OCI-LY1 (cell line): ENCODE measurements at regions not wholly inside any gene's neighbourhood (a gene's known extent, or its start where the extent isn't known, plus 50 kb on each side); places are given as distances from the start of the nearest gene placed in this dataset.
"Not testable (repeated sequence)": the region's sequence is repeated elsewhere in the genome, so short reads cannot be mapped to it uniquely, and the experiment has no call there.

ENCODE experiments used
- H2AFZ ChIP-seq: fragments of 200-600 bp; sonication (generic), shearing (Covaris generic); 2 replicates; pipeline ENCODE4 v1.6.0; 2014; ENCODE audit warnings: antibody characterized with exemption, mild to moderate bottlenecking, low read length
- H3F3A ChIP-seq: fragments of 200-600 bp; sonication (generic), shearing (Covaris generic); 2 replicates; pipeline ENCODE4 v1.6.0; 2014; ENCODE audit warnings: mild to moderate bottlenecking, antibody characterized with exemption, low read length, moderate library complexity; ENCODE audit not compliant: insufficient read depth
- H3K27ac ChIP-seq: fragments of 200-600 bp; sonication (generic); 2 replicates; pipeline ENCODE4 v1.5.1; 2014; ENCODE audit warnings: low read length, mixed run types, mild to moderate bottlenecking, low read depth; ENCODE audit not compliant: poor library complexity, severe bottlenecking
- H3K27me3 ChIP-seq: fragments of 200-600 bp; sonication (generic); 2 replicates; pipeline ENCODE4 v1.6.0; 2014; ENCODE audit warnings: antibody characterized with exemption, mild to moderate bottlenecking, low read length, moderate library complexity; ENCODE audit not compliant: insufficient read depth
- H3K36me3 ChIP-seq: fragments of 200-600 bp; sonication (generic); 2 replicates; pipeline ENCODE4 v1.6.1; 2014; ENCODE audit warnings: mild to moderate bottlenecking, antibody characterized with exemption, low read length, moderate library complexity, mixed read lengths; ENCODE audit not compliant: insufficient read depth
- H3K4me1 ChIP-seq: fragments of 200-600 bp; sonication (generic); 2 replicates; pipeline ENCODE4 v1.5.1; 2014; ENCODE audit warnings: mild to moderate bottlenecking, low read length, moderate library complexity; ENCODE audit not compliant: insufficient read depth, severe bottlenecking
- H3K4me2 ChIP-seq: fragments of 200-600 bp; sonication (generic), shearing (Covaris generic); 2 replicates; pipeline ENCODE4 v1.6.1; 2014; ENCODE audit warnings: low read length
- H3K4me3 ChIP-seq: fragments of 200-600 bp; sonication (generic); 2 replicates; pipeline ENCODE4 v1.5.1; 2014; ENCODE audit warnings: low read length, low read depth, mild to moderate bottlenecking, mixed read lengths; ENCODE audit not compliant: poor library complexity, severe bottlenecking
- H3K79me2 ChIP-seq: fragments of 200-600 bp; shearing (Covaris generic); 2 replicates; pipeline ENCODE4 v1.6.1; 2016; ENCODE audit warnings: mixed run types, low read length, mixed read lengths; ENCODE audit not compliant: insufficient read depth
- H3K9ac ChIP-seq: fragments of 200-600 bp; sonication (generic), shearing (Covaris generic); 2 replicates; pipeline ENCODE4 v1.6.1; 2014; ENCODE audit warnings: mild to moderate bottlenecking, low read length, mixed read lengths
- H3K9me2 ChIP-seq: fragments of 200-600 bp; sonication (generic), shearing (Covaris generic); 2 replicates; pipeline ENCODE4 v1.6.1; 2014; ENCODE audit warnings: low read depth, mild to moderate bottlenecking, low read length, mixed read lengths
- H3K9me3 ChIP-seq: fragments of 200-600 bp; shearing (Covaris generic); 2 replicates; pipeline ENCODE4 v1.6.1; 2014; ENCODE audit warnings: low read length, mixed read lengths
- H4K20me1 ChIP-seq: fragments of 200-600 bp; sonication (generic), shearing (Covaris generic); 2 replicates; pipeline ENCODE4 v1.6.0; 2016; ENCODE audit warnings: mild to moderate bottlenecking, low read length; ENCODE audit not compliant: insufficient read depth
- EZH2 ChIP-seq: fragments of 200-600 bp; sonication (generic), shearing (Covaris generic); IDR thresholded peaks from 2 replicates; pipeline ENCODE4 v1.8.0; 2017; ENCODE audit warnings: borderline replicate concordance, mixed run types, mild to moderate bottlenecking, antibody characterized with exemption, low read length, moderate library complexity, mixed read lengths
- TF ChIP-seq, protein P1 (sequence below): fragments of 200-600 bp; sonication (generic), shearing (Covaris generic); IDR thresholded peaks from 2 replicates; pipeline ENCODE4 v1.5.1; 2017; ENCODE audit warnings: mild to moderate bottlenecking, antibody characterized with exemption, low read length, moderate library complexity, mixed read lengths

DNA sequence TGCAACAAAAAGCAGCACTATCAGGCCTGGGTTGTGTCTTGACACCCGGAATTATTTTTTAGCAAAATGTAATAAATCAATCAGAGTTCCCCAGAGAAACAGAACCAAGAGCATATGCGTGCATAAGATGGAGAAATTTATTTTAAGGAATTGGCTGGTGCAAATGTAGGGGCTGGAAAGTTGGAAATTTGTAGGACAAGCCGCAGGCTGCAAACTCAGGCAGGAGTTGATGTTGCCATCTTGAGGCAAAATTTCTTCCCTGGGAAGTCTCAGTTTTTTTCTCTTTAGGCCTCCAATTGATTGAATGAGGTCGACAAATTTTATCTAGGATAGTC is 158.9 kb upstream of the FAM20A start:
- Histone ChIP-seq H3K27me3 (no peaks in the 10 kb centered on the region), H3K9me3 (no peaks in the 10 kb centered on the region), H3K4me1 (no peaks in the 10 kb centered on the region), H3K9ac (no peak overlapping the region), H3K79me2 (no peaks in the 10 kb centered on the region), H3F3A (no peaks in the 10 kb centered on the region), H3K9me2 (no peaks in the 10 kb centered on the region), H4K20me1 (no peaks in the 10 kb centered on the region), H3K36me3 (no peaks in the 10 kb centered on the region), H3K27ac (no peak overlapping the region), H3K4me2 (0 out of 2 replicates have a peak overlapping the region, but pooled peaks have one; percentile 15), H2AFZ (no peak overlapping the region), H3K4me3 (no peak overlapping the region)
- TF ChIP-seq EZH2 = no peak

GRCh38 chr17:68759343-68760140 is 158.4 kb upstream of the FAM20A start:
- Histone ChIP-seq H4K20me1 (no peaks in the 10 kb centered on the region), H3K4me3 (no peak overlapping the region), H3K27ac (no peak overlapping the region), H3K27me3 (no peaks in the 10 kb centered on the region; the same call in 1 of the 2 replicates), H3K4me1 (no peaks in the 10 kb centered on the region), H3K36me3 (no peaks in the 10 kb centered on the region; the same call in 1 of the 2 replicates), H3K9ac (no peak overlapping the region), H3K4me2 (0 out of 2 replicates have a peak overlapping the region, but pooled peaks have one; percentile 15), H3K9me2 (no peaks in the 10 kb centered on the region), H3K79me2 (no peaks in the 10 kb centered on the region), H3F3A (no peaks in the 10 kb centered on the region), H2AFZ (no peak overlapping the region), H3K9me3 (no peaks in the 10 kb centered on the region)
- TF ChIP-seq, protein P1, sequence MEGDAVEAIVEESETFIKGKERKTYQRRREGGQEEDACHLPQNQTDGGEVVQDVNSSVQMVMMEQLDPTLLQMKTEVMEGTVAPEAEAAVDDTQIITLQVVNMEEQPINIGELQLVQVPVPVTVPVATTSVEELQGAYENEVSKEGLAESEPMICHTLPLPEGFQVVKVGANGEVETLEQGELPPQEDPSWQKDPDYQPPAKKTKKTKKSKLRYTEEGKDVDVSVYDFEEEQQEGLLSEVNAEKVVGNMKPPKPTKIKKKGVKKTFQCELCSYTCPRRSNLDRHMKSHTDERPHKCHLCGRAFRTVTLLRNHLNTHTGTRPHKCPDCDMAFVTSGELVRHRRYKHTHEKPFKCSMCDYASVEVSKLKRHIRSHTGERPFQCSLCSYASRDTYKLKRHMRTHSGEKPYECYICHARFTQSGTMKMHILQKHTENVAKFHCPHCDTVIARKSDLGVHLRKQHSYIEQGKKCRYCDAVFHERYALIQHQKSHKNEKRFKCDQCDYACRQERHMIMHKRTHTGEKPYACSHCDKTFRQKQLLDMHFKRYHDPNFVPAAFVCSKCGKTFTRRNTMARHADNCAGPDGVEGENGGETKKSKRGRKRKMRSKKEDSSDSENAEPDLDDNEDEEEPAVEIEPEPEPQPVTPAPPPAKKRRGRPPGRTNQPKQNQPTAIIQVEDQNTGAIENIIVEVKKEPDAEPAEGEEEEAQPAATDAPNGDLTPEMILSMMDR = peak; percentile 75
- TF ChIP-seq EZH2 = no peak

- H3F3A ChIP-seq = no peaks in the 10 kb centered on the region
- TF ChIP-seq EZH2 = no peak
- TF ChIP-seq, protein P1 = no peak
- no peaks in the 10 kb centered on the region for H3K9me3 ChIP-seq
- H3K4me3 ChIP-seq = no peak overlapping the region
- H3K79me2 ChIP-seq = no peaks in the 10 kb centered on the region
- no peak overlapping the region for H2AFZ ChIP-seq
- H3K4me1 ChIP-seq = no peaks in the 10 kb centered on the region
- H3K36me3 ChIP-seq = no peaks in the 10 kb centered on the region; the same call in 1 of the 2 replicates
- no peaks in the 10 kb centered on the region for H3K9me2 ChIP-seq
- no peaks in the 10 kb centered on the region; the same call in 1 of the 2 replicates for H3K27me3 ChIP-seq
- H3K9ac ChIP-seq = no peak overlapping the region
- no peak overlapping the region for H3K4me2 ChIP-seq
- H4K20me1 ChIP-seq = no peaks in the 10 kb centered on the region
- H3K27ac ChIP-seq = no peak overlapping the region
These were observed 157.8 kb upstream of the FAM20A start for GRCh38 chr17:68759002-68759342.

DNA sequence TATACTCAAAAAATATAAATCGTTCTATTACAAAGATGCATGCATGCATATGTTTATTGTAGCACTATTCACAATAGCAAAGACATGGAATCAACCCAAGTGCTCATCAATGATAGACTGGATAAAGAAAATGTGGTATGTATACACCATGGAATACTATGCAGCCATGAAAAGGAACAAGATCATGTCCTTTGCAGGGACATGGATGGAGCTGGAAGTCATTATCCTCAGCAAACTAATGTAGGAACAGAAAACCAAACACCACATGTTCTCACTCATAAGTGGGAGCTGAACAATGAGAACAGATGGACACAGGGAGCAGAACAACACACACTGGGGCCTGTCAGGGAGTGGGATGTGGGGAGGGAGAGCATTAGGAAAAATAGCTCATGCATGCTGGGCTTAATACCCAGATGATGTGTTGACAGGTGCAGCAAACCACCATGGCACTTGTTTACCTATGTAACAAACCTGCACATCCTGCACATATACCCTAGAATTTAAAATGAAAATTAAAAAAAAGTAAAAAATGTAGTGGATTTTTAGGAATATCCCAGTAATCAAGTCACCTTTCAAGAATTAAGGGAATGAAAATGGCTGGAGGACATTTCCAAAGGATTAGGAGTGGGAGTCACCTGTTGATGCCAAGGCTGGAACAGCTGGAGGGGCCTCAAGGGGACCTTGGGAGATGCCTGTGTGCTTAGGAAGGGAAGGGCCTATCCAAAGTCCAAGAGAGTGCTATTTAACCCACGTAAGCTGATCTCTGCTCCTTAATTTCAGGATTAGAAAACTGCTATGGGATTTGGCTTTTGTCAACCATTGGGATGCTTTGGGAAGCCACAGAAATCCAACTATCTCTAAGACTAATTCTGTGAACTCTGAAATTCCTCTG is 156.9 kb upstream of the FAM20A start:
- H4K20me1 ChIP-seq, H3K27ac ChIP-seq, H3K9me3 ChIP-seq, H3K27me3 ChIP-seq, H3K4me1 ChIP-seq, H3K36me3 ChIP-seq, H3K9me2 ChIP-seq, H3K9ac ChIP-seq, H3K4me2 ChIP-seq, H3K4me3 ChIP-seq, H3K79me2 ChIP-seq, H3F3A ChIP-seq, H2AFZ ChIP-seq: not testable (repeated sequence)
